ENCODE measurements at regions not wholly inside any gene's neighbourhood (a gene's known extent, or its start where the extent isn't known, plus 50 kb on each side); places are given as distances from the start of the nearest gene placed in this dataset.

- TF ChIP-seq POLR2AphosphoS5 (IDR thresholded peaks at IDR 0.05) (no peak), CTCF (IDR thresholded peaks at IDR 0.05) (no peak), POLR2A (IDR thresholded peaks at IDR 0.05; ENCODE audit: low read depth) (no peak), EP300 (IDR thresholded peaks at IDR 0.05) (no peak)
These were observed 52.8 kb upstream of the STXBP6 start for GRCh38 chr14:25102788-25103187.

Measured in esophagus muscularis mucosa (tissue), 4 donors.